Progenitor cell of endocrine pancreas (in vitro differentiated cells): ENCODE measurements at regions not wholly inside any gene's neighbourhood (a gene's known extent, or its start where the extent isn't known, plus 50 kb on each side); places are given as distances from the start of the nearest gene placed in this dataset.
A peak's percentile ranks its signal among the peaks of the same experiment; 100 is the strongest.

Experiments used
- DNase-seq: peaks from one replicate; pipeline ENCODE4 v3.0.0; 2021; ENCODE audit warnings: low spot score; ENCODE audit not compliant: unreplicated experiment
- H3K27ac Mint-ChIP-seq: 2 replicates; pipeline ENCODE4 v1.8.0; 2021; ENCODE audit warnings: mild to moderate bottlenecking, moderate library complexity, mixed read lengths
- H3K27me3 Mint-ChIP-seq: 2 replicates; pipeline ENCODE4 v1.8.0; 2021; ENCODE audit warnings: mixed read lengths
- H3K36me3 Mint-ChIP-seq: 2 replicates; pipeline ENCODE4 v1.8.0; 2022; ENCODE audit warnings: mixed read lengths; ENCODE audit not compliant: insufficient read depth
- H3K4me1 Mint-ChIP-seq: 2 replicates; pipeline ENCODE4 v1.8.0; 2021; ENCODE audit warnings: low read depth, mixed read lengths
- H3K4me3 Mint-ChIP-seq: 2 replicates; pipeline ENCODE4 v1.8.0; 2021; ENCODE audit warnings: low read depth, mild to moderate bottlenecking, moderate library complexity, mixed read lengths
- H3K9me3 Mint-ChIP-seq: 2 replicates; pipeline ENCODE4 v1.8.0; 2021; ENCODE audit warnings: low read depth, mixed read lengths
- CTCF ChIP-seq: fragments of 200-600 bp; sonication (generic); IDR thresholded peaks from one replicate; pipeline ENCODE4 v1.5.0; 2021; ENCODE audit warnings: antibody characterized with exemption, mild to moderate bottlenecking; ENCODE audit not compliant: unreplicated experiment

GRCh38 chr3:110859993-110860392 lies 211.6 kb upstream of the NECTIN3 start:
- Mint-ChIP-seq H3K27me3 (no peaks in the 10 kb centered on the region), H3K4me1 (peaks cover 11% of the 10 kb centered on the region), H3K4me3 (peak overlapping the region; percentile 14), H3K27ac (peak overlapping the region; percentile 82), H3K9me3 (peaks cover 2% of the 10 kb centered on the region), H3K36me3 (no peaks in the 10 kb centered on the region)
- DNase-seq, result no peak
- no peak for TF ChIP-seq CTCF

- Mint-ChIP-seq H3K4me1 (peaks cover 5% of the 10 kb centered on the region), H3K36me3 (no peaks in the 10 kb centered on the region), H3K27me3 (no peaks in the 10 kb centered on the region), H3K27ac (no peak overlapping the region), H3K4me3 (no peak overlapping the region), H3K9me3 (peaks cover 6% of the 10 kb centered on the region)
- DNase-seq, result no peak
- TF ChIP-seq CTCF, result no peak
Observed at GRCh38 chr3:110865934-110866333, 205.7 kb upstream of the NECTIN3 start.

- no peak overlapping the region for H3K4me3 Mint-ChIP-seq
- H3K4me1 Mint-ChIP-seq, result peaks cover 5% of the 10 kb centered on the region
- no peak for TF ChIP-seq CTCF
- no peak overlapping the region for H3K27ac Mint-ChIP-seq
- no peaks in the 10 kb centered on the region for H3K36me3 Mint-ChIP-seq
- no peaks in the 10 kb centered on the region for H3K27me3 Mint-ChIP-seq
- peaks cover 3% of the 10 kb centered on the region for H3K9me3 Mint-ChIP-seq
- DNase-seq, result no peak
Observed at GRCh38 chr3:110868106-110868505, 203.5 kb upstream of the NECTIN3 start.

- DNase-seq, result no peak
Observed at GRCh38 chr3:110869736-110870135, 201.9 kb upstream of the NECTIN3 start.

GRCh38 chr3:110871869-110872268 lies 199.7 kb upstream of the NECTIN3 start:
- Mint-ChIP-seq H3K27me3 (no peaks in the 10 kb centered on the region), H3K9me3 (peaks cover 16% of the 10 kb centered on the region), H3K27ac (no peak overlapping the region), H3K4me1 (no peaks in the 10 kb centered on the region), H3K36me3 (peaks cover 4% of the 10 kb centered on the region), H3K4me3 (no peak overlapping the region)
- no peak for TF ChIP-seq CTCF
- DNase-seq, result no peak

More at GRCh38 chr3:110869736-110870135, 201.9 kb upstream of the NECTIN3 start:
- no peak overlapping the region for H3K27ac Mint-ChIP-seq
- H3K4me3 Mint-ChIP-seq, result no peak overlapping the region
- H3K36me3 Mint-ChIP-seq, result peaks cover 4% of the 10 kb centered on the region
- H3K9me3 Mint-ChIP-seq, result peaks cover 12% of the 10 kb centered on the region
- H3K4me1 Mint-ChIP-seq, result peaks cover 5% of the 10 kb centered on the region
- TF ChIP-seq CTCF, result no peak
- no peaks in the 10 kb centered on the region for H3K27me3 Mint-ChIP-seq
